H1 (cell line): ENCODE measurements at regions not wholly inside any gene's neighbourhood (a gene's known extent, or its start where the extent isn't known, plus 50 kb on each side); places are given as distances from the start of the nearest gene placed in this dataset.

ENCODE experiments used
- CTCF ChIA-PET: fragments of 300-600 bp; sonication (Branson Sonifier 250); formaldehyde crosslinking; loops from one replicate; lab custom pipeline; 2021; ENCODE audit not compliant: partially characterized antibody; lab: Charles Lee
- POLR2A ChIA-PET: fragments of 300-600 bp; sonication (Branson Sonifier 250); formaldehyde crosslinking; loops from one replicate; lab custom pipeline; 2021; ENCODE audit warnings: inconsistent platforms; ENCODE audit not compliant: partially characterized antibody; lab: Charles Lee
- DNase-seq, 2 experiments: peaks; one replicate each; pipeline versions ENCODE4 v3.0.0 to v3.0.0-alpha.2; 2010 to 2022; ENCODE audit warnings: low spot score in 2 of 2, low read depth in 1 of 2, mixed read lengths in 1 of 2
- FAIRE-seq: peaks from 2 replicates; lab custom pipeline; 2011; peaks lifted over from hg19 to GRCh38; lab: Jason Lieb, UNC
- H2AFZ ChIP-seq: 2 replicates; pipeline ENCODE4 v1.8.1; 2012; ENCODE audit warnings: low read length, inconsistent platforms
- H2AK5ac ChIP-seq: 2 replicates; pipeline ENCODE4 v1.6.1; 2013; ENCODE audit warnings: low read depth, low read length
- H2BK120ac ChIP-seq: replicated peaks from 2 replicates; pipeline ENCODE3; 2013; ENCODE audit warnings: low read depth, low read length, inconsistent platforms
- H2BK12ac ChIP-seq: 2 replicates; pipeline ENCODE4 v1.6.1; 2013; ENCODE audit warnings: low read depth, low read length
- H2BK15ac ChIP-seq: 2 replicates; pipeline ENCODE4 v1.6.1; 2013; ENCODE audit warnings: low read length
- H2BK20ac ChIP-seq: 2 replicates; pipeline ENCODE4 v1.6.1; 2013; ENCODE audit warnings: low read length
- H2BK5ac ChIP-seq: 2 replicates; pipeline ENCODE4 v1.6.1; 2013; ENCODE audit warnings: low read depth, low read length
- H3K14ac ChIP-seq: 2 replicates; pipeline ENCODE4 v1.6.1; 2013; ENCODE audit warnings: inconsistent platforms; ENCODE audit not compliant: insufficient read length
- H3K18ac ChIP-seq: 2 replicates; pipeline ENCODE4 v1.6.1; 2013; ENCODE audit warnings: low read length; ENCODE audit errors: extremely low read depth
- H3K23ac ChIP-seq: 2 replicates; pipeline ENCODE4 v1.6.1; 2013; ENCODE audit warnings: inconsistent platforms; ENCODE audit not compliant: insufficient read length
- H3K23me2 ChIP-seq: 2 replicates; pipeline ENCODE4 v1.6.1; 2013; ENCODE audit warnings: low read depth, low read length
- H3K27ac ChIP-seq: 2 replicates; pipeline ENCODE4 v1.6.1; 2011; ENCODE audit warnings: low read depth, low read length, inconsistent platforms
- H3K27me3 ChIP-seq, 4 experiments: replicated peaks in 1 of 4; 1 replicate in 1 of 4; 2 replicates in 3 of 4; pipeline versions ENCODE4 v1.6.1 to v1.8.1; 2011 to 2013; ENCODE audit warnings: low read length in 3 of 4, mild to moderate bottlenecking in 3 of 4, inconsistent platforms in 2 of 4, mixed read lengths in 2 of 4, moderate library complexity in 1 of 4; ENCODE audit not compliant: control insufficient read depth in 3 of 4, insufficient read depth in 3 of 4; ENCODE audit errors: extremely low read depth in 1 of 4
- H3K36me3 ChIP-seq, 4 experiments: 2 replicates each; pipeline versions ENCODE4 v1.6.1 to v1.8.1; 2011 to 2013; ENCODE audit warnings: mild to moderate bottlenecking in 4 of 4, low read length in 3 of 4, moderate library complexity in 2 of 4, control low read depth in 1 of 4, inconsistent platforms in 1 of 4; ENCODE audit not compliant: insufficient read depth in 4 of 4, control insufficient read depth in 2 of 4
- H3K4ac ChIP-seq: replicated peaks from 2 replicates; pipeline ENCODE3; 2013; ENCODE audit warnings: low read length, low read depth, mixed read lengths, inconsistent platforms; ENCODE audit not compliant: insufficient read length
- H3K4me1 ChIP-seq, 4 experiments: replicated peaks in 1 of 4; 1 replicate in 1 of 4; 2 replicates in 3 of 4; pipeline versions ENCODE4 v1.6.1 to v1.8.1; 2011 to 2013; ENCODE audit warnings: low read length in 3 of 4, inconsistent platforms in 2 of 4, mixed read lengths in 1 of 4; ENCODE audit not compliant: insufficient read depth in 4 of 4, control insufficient read depth in 3 of 4
- H3K4me2 ChIP-seq, 2 experiments: 2 replicates each; pipeline versions ENCODE4 v1.6.1 to v1.8.1; 2011 to 2013; ENCODE audit warnings: low read depth in 2 of 2, low read length in 2 of 2, control low read depth in 1 of 2, inconsistent platforms in 1 of 2, mild to moderate bottlenecking in 1 of 2; ENCODE audit not compliant: insufficient read depth in 1 of 2
- H3K4me3 ChIP-seq, 4 experiments: fragments of 200-600, 300-600 bp in 1 of 4; sonication (generic), shearing (Covaris generic), sonication (Bioruptor Twin) in 1 of 4; 2 replicates each; pipeline versions ENCODE4 v1.5.1 to v1.8.1; 2011 to 2016; ENCODE audit warnings: low read length in 4 of 4, low read depth in 3 of 4, control low read depth in 2 of 4, inconsistent platforms in 2 of 4, mild to moderate bottlenecking in 2 of 4, mixed read lengths in 1 of 4, moderate library complexity in 1 of 4; ENCODE audit not compliant: insufficient read depth in 2 of 4; ENCODE audit errors: extremely low read depth in 1 of 4
- H3K56ac ChIP-seq: replicated peaks from 2 replicates; pipeline ENCODE3; 2013; ENCODE audit warnings: low read depth, mild to moderate bottlenecking, mixed read lengths, low read length, inconsistent platforms; ENCODE audit not compliant: insufficient read length
- H3K79me1 ChIP-seq: 2 replicates; pipeline ENCODE4 v1.6.1; 2013; ENCODE audit warnings: low read depth, low read length, control low read depth
- H3K79me2 ChIP-seq, 2 experiments: 2 replicates each; pipeline versions ENCODE4 v1.6.1 to v1.8.1; 2012 to 2013; ENCODE audit warnings: low read length in 2 of 2, mild to moderate bottlenecking in 2 of 2, inconsistent platforms in 1 of 2; ENCODE audit not compliant: insufficient read depth in 2 of 2, control insufficient read depth in 1 of 2
- H3K9ac ChIP-seq, 4 experiments: replicated peaks in 1 of 4; 1 replicate in 1 of 4; 2 replicates in 3 of 4; pipeline versions ENCODE4 v1.6.1 to v1.8.1; 2011 to 2013; ENCODE audit warnings: low read depth in 3 of 4, low read length in 3 of 4, control low read depth in 2 of 4, mild to moderate bottlenecking in 2 of 4, moderate library complexity in 2 of 4, inconsistent platforms in 1 of 4; ENCODE audit errors: extremely low read depth in 1 of 4
- H3K9me3 ChIP-seq, 2 experiments: 2 replicates each; pipeline versions ENCODE4 v1.6.1 to v1.8.1; 2012 to 2013; ENCODE audit warnings: mild to moderate bottlenecking in 2 of 2, moderate library complexity in 2 of 2, control low read depth in 1 of 2, inconsistent platforms in 1 of 2, low read depth in 1 of 2, low read length in 1 of 2, mixed read lengths in 1 of 2; ENCODE audit not compliant: insufficient read depth in 2 of 2
- H4K20me1 ChIP-seq, 2 experiments: replicated peaks in 1 of 2; 2 replicates each; pipeline versions ENCODE3 to v1.8.1; 2011 to 2013; ENCODE audit warnings: inconsistent platforms in 2 of 2, low read length in 2 of 2, mild to moderate bottlenecking in 1 of 2; ENCODE audit not compliant: insufficient read depth in 2 of 2, control insufficient read depth in 1 of 2
- H4K5ac ChIP-seq: 2 replicates; pipeline ENCODE4 v1.6.1; 2013; ENCODE audit warnings: low read length, low read depth, mixed read lengths, inconsistent platforms; ENCODE audit not compliant: insufficient read length
- H4K8ac ChIP-seq: 2 replicates; pipeline ENCODE4 v1.8.0; 2013; ENCODE audit warnings: mild to moderate bottlenecking, moderate library complexity, low read length, inconsistent platforms; ENCODE audit not compliant: insufficient read depth; ENCODE audit errors: extremely low read depth
- H4K91ac ChIP-seq: replicated peaks from 2 replicates; pipeline ENCODE3; 2013; ENCODE audit warnings: low read length, mixed read lengths, inconsistent platforms; ENCODE audit not compliant: insufficient read length
- EZH2 ChIP-seq: fragments of 200-600 bp; sonication (generic); IDR thresholded peaks from 2 replicates; pipeline ENCODE4 v1.7.1; 2012; ENCODE audit warnings: low read depth, mild to moderate bottlenecking, moderate library complexity, low read length, inconsistent platforms; ENCODE audit not compliant: severe bottlenecking
- TAF1 ChIP-seq: IDR thresholded peaks from 2 replicates; pipeline ENCODE4 v1.6.1; 2011; ENCODE audit warnings: mild to moderate bottlenecking, low read depth, low read length
- WGBS, 2 experiments: shearing (Covaris generic) in 1 of 2; methylation state at CpG; one replicate each; pipeline versions ENCODE4 v1.1.6 to v1.1.7; 2013 to 2015; ENCODE audit warnings: low lambda C conversion rate in 2 of 2, mixed read lengths in 2 of 2, inconsistent platforms in 1 of 2, low coverage in 1 of 2, missing lambda C conversion rate in 1 of 2; ENCODE audit not compliant: insufficient replicate concordance in 2 of 2, insufficient coverage in 1 of 2, insufficient read length in 1 of 2; ENCODE audit errors: extremely low coverage in 1 of 2, missing lambda C conversion rate in 1 of 2; 5-methylcytosine and 5-hydroxymethylcytosine counted together

DNA sequence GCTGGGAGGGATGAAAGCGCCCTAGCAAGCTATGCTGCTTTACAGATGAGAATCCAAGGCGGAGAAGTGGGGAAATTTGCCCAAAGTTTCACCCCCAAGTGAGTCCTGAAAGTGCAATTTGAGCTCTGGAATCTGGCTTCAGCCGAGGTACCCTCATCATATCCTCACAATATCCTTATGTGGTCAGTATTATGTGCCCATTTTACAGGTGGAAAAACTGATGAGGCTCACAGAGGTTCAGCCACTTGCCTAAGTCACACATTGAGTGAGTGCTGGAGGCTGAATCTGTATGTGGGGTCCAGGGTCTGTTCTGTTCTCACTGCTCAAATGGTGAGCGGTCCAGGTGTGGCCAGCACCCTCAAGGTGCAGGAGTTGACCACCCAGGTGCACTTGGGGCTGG, 85.3 kb downstream of the MATN1 start:
- H3K4me2 ChIP-seq = no peak overlapping the region
- WGBS, 2 experiments = 93% methylated on average over 4 of the region's 4 CpGs; no CpG with 5 or more reads in 1 of the 2 experiments
- ChIA-PET POLR2A (no interaction called here), CTCF (no interaction called here)
- H3K56ac ChIP-seq = no peak overlapping the region
- no peak overlapping the region for H2BK12ac ChIP-seq
- H3K9ac ChIP-seq = no peak overlapping the region
- no peaks in the 10 kb centered on the region for H3K36me3 ChIP-seq
- H2AK5ac ChIP-seq = no peak overlapping the region
- no peak overlapping the region for H2BK20ac ChIP-seq
- no peak overlapping the region for H3K23ac ChIP-seq
- no peak overlapping the region for H2BK120ac ChIP-seq
- H3K27me3 ChIP-seq = no peaks in the 10 kb centered on the region
- no peaks in the 10 kb centered on the region for H3K9me3 ChIP-seq
- H3K4ac ChIP-seq = no peak overlapping the region
- TF ChIP-seq TAF1 (no peak), EZH2 (no peak)
- no peak overlapping the region for H4K8ac ChIP-seq
- no peaks in the 10 kb centered on the region for H3K79me1 ChIP-seq
- no peak overlapping the region for H3K4me3 ChIP-seq
- H2BK15ac ChIP-seq = no peak overlapping the region
- peaks cover 4% of the 10 kb centered on the region; the same call in 1 of the 2 replicates for H3K23me2 ChIP-seq
- DNase-seq (no peak), FAIRE-seq (no peak)
- H4K5ac ChIP-seq = no peak overlapping the region
- H4K91ac ChIP-seq = no peak overlapping the region
- no peak overlapping the region for H2BK5ac ChIP-seq
- H3K79me2 ChIP-seq = no peaks in the 10 kb centered on the region; a peak in 1 of 4 replicates
- H4K20me1 ChIP-seq = no peaks in the 10 kb centered on the region
- H2AFZ ChIP-seq = no peak overlapping the region
- no peaks in the 10 kb centered on the region for H3K4me1 ChIP-seq
- no peak overlapping the region for H3K14ac ChIP-seq
- H3K18ac ChIP-seq = no peak overlapping the region
- H3K27ac ChIP-seq = no peak overlapping the region
